Body of pancreas (tissue), 4 donors: ENCODE measurements at regions not wholly inside any gene's neighbourhood (a gene's known extent, or its start where the extent isn't known, plus 50 kb on each side); places are given as distances from the start of the nearest gene placed in this dataset.

ENCODE experiments used
- ATAC-seq: fragments of 150-250 bp; one replicate; pipeline ENCODE4 v1.9.1; 2016
- DNase-seq, 4 donors: peaks; one replicate each; pipeline ENCODE4 v3.0.0-alpha.2; 2019
- H3K27ac ChIP-seq, 4 donors: fragments of 200-600 bp; sonication (generic); 1 replicate in 3 of 4; 2 replicates in 1 of 4; pipeline versions ENCODE4 v1.5.1 to v1.6.1; 2016 to 2019; ENCODE audit warnings: mild to moderate bottlenecking in 1 of 4, mixed read lengths in 1 of 4, moderate library complexity in 1 of 4
- H3K27me3 ChIP-seq, 2 donors: fragments of 200-600 bp; sonication (generic); one replicate each; pipeline ENCODE4 v1.6.0; 2016; ENCODE audit warnings: mild to moderate bottlenecking in 1 of 2
- H3K36me3 ChIP-seq, 2 donors: fragments of 200-600 bp; sonication (generic); replicated peaks in 1 of 2; 2 replicates each; pipeline ENCODE4 v1.5.1; 2016; ENCODE audit warnings: low read depth in 2 of 2; ENCODE audit not compliant: insufficient read depth in 1 of 2
- H3K4me1 ChIP-seq: fragments of 200-600 bp; sonication (generic); one replicate; pipeline ENCODE4 v1.6.0; 2016
- H3K4me3 ChIP-seq, 2 donors: fragments of 200-600 bp; sonication (generic); 1 replicate in 1 of 2; 2 replicates in 1 of 2; pipeline ENCODE4 v1.5.1; 2016 to 2019
- H3K9me3 ChIP-seq, 3 donors: fragments of 200-600 bp; sonication (generic); 1 replicate in 2 of 3; 2 replicates in 1 of 3; pipeline ENCODE4 v1.5.1; 2016
- CTCF ChIP-seq, 7 experiments: fragments of 450-650 bp in 4 of 7; fragments of 200-600 bp in 3 of 7; sonication (generic) in 3 of 7; IDR thresholded peaks; one replicate each; pipeline ENCODE4 v1.5.1; 2016 to 2019; ENCODE audit warnings: antibody characterized with exemption in 7 of 7
- POLR2A ChIP-seq, 3 donors: fragments of 450-650 bp; IDR thresholded peaks; one replicate each; pipeline ENCODE4 v1.6.1; 2016; ENCODE audit warnings: antibody characterized with exemption in 3 of 3, mild to moderate bottlenecking in 2 of 3
- WGBS, 2 donors: methylation state at CpG; one replicate each; pipeline ENCODE4 v1.1.5; 2017; 5-methylcytosine and 5-hydroxymethylcytosine counted together
- intact Hi-C: fragments of 100-400 bp; cut with DNase I; formaldehyde crosslinking; loops from one replicate; pipeline ENCODE4 v1.15.1; 2023

DNA sequence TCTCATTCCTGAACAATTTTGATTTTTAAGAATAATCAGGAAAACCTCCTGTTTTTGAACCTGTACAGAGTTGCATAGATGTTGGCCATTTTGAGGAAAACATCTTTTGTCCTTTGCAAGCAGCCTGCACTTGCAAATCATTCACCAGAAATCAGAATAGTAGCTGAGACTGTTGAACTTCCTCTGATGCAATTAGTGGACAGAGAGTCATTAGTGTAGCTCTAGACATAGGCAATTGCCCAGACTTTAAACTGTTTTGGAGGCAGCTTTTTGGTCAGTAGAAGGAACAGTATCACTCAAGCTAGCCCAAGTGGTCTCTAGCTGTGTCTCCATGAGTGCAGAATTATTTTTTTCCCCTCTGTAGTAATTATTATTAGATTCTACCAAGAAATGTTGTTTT is 326.1 kb downstream of the PIK3C3 start:
- intact Hi-C loops = no loop called here
- no peaks in the 10 kb centered on the region for H3K4me1 ChIP-seq
- no peak for TF ChIP-seq POLR2A (IDR thresholded peaks at IDR 0.05)
- no peak for TF ChIP-seq CTCF (IDR thresholded peaks at IDR 0.05)
- H3K27ac ChIP-seq = no peak overlapping the region
- no peak overlapping the region for H3K4me3 ChIP-seq
- ATAC-seq = no peak
- no peaks in the 10 kb centered on the region for H3K9me3 ChIP-seq
- no peaks in the 10 kb centered on the region for H3K27me3 ChIP-seq
- DNase-seq = no peak
- no peaks in the 10 kb centered on the region for H3K36me3 ChIP-seq

DNA sequence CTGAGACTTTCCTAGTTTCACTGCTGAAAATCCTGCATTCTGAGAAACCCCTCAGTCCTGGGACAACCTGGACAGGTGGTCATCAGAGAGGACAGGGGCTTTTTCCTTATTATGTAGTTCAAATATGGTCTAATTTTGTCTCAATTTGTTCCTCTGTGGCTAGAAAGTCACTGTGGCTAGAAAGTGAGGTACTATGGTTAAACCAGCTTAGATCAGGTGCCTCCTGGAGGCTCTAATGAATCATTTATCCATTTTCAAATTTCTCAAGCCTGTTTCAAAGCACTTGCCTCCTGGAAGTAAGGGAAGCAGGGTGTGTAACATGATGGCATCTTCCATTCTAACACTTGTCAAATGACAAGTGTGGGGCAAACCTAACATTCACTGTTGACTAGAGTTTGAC is 326.8 kb downstream of the PIK3C3 start:
- Histone ChIP-seq H3K4me1 (no peaks in the 10 kb centered on the region), H3K36me3 (no peaks in the 10 kb centered on the region), H3K27ac (no peak overlapping the region), H3K9me3 (no peaks in the 10 kb centered on the region), H3K4me3 (no peak overlapping the region), H3K27me3 (no peaks in the 10 kb centered on the region)
- ATAC-seq (no peak), DNase-seq (no peak)
- TF ChIP-seq CTCF (IDR thresholded peaks at IDR 0.05) = no peak
- no peak for TF ChIP-seq POLR2A (IDR thresholded peaks at IDR 0.05)
- intact Hi-C loops = no loop called here

DNA sequence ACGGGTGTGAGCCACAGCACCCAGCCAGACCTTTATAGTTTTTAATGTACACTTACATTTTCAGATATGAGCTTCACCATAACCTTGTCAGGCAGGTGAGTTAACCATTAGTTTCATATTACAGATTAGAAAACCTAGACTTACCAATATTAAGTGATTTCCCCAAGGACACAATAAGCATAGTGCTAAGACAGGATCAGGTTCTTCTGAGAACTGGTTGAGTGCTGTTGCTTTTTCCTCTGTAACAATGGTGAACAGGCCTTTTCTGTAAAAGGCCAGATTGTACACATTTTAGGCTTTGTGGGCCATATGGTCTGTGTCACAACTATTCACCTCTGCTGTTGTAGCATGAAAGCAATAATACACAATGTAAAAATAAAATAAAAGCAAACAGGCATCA is 332.0 kb downstream of the PIK3C3 start:
- Histone ChIP-seq H3K27ac (no peak overlapping the region), H3K9me3 (no peaks in the 10 kb centered on the region), H3K4me1 (no peaks in the 10 kb centered on the region), H3K36me3 (no peaks in the 10 kb centered on the region), H3K27me3 (no peaks in the 10 kb centered on the region), H3K4me3 (no peak overlapping the region)
- ATAC-seq = no peak
- intact Hi-C loops = no loop called here
- no peak for DNase-seq
- 79 to 90% methylated on average over 1 of the region's 1 CpG for WGBS, 2 donors
- TF ChIP-seq POLR2A (IDR thresholded peaks at IDR 0.05) = no peak
- TF ChIP-seq CTCF (IDR thresholded peaks at IDR 0.05) = no peak

GRCh38 chr18:42288129-42288528 is 333.1 kb downstream of the PIK3C3 start:
- WGBS, 2 donors = 88 to 90% methylated on average over 1 of the region's 1 CpG
- Histone ChIP-seq H3K36me3 (no peaks in the 10 kb centered on the region), H3K9me3 (no peaks in the 10 kb centered on the region), H3K27ac (no peak overlapping the region), H3K27me3 (no peaks in the 10 kb centered on the region), H3K4me1 (no peaks in the 10 kb centered on the region), H3K4me3 (no peak overlapping the region)
- intact Hi-C loops = no loop called here
- DNase-seq = no peak
- TF ChIP-seq POLR2A (IDR thresholded peaks at IDR 0.05) (no peak), CTCF (IDR thresholded peaks at IDR 0.05) (no peak)
- ATAC-seq = no peak

GRCh38 chr18:42289526-42289925 is 334.5 kb downstream of the PIK3C3 start:
- intact Hi-C loops = no loop called here
- Histone ChIP-seq H3K27me3 (no peaks in the 10 kb centered on the region), H3K27ac (no peak overlapping the region), H3K36me3 (no peaks in the 10 kb centered on the region), H3K9me3 (no peaks in the 10 kb centered on the region), H3K4me1 (no peaks in the 10 kb centered on the region), H3K4me3 (no peak overlapping the region)
- ATAC-seq (no peak), DNase-seq (no peak)
- WGBS, 2 donors = 46 to 50% methylated on average over 4 of the region's 4 CpGs
- TF ChIP-seq POLR2A (IDR thresholded peaks at IDR 0.05) (no peak), CTCF (IDR thresholded peaks at IDR 0.05) (no peak)
